ENCODE measurements at regions not wholly inside any gene's neighbourhood (a gene's known extent, or its start where the extent isn't known, plus 50 kb on each side); places are given as distances from the start of the nearest gene placed in this dataset.

- Mint-ChIP-seq H3K27ac (ENCODE audit: unreplicated experiment) (no peak overlapping the region), H3K27me3 (ENCODE audit: low read depth) (peaks cover 51% of the 10 kb centered on the region), H3K4me1 (no peaks in the 10 kb centered on the region), H3K36me3 (ENCODE audit: low read depth) (no peaks in the 10 kb centered on the region), H3K4me3 (no peak overlapping the region), H3K9me3 (no peaks in the 10 kb centered on the region)
- no peak for DNase-seq (ENCODE audit: low read depth, low spot score)
- no peak for TF ChIP-seq CTCF (conservative IDR thresholded peaks at IDR 0.05)
Observed at GRCh38 chr5:73286896-73287295, 113.9 kb downstream of the TMEM174 start.

GRCh38 chr5:73284985-73285384, 112.0 kb downstream of the TMEM174 start:
- Mint-ChIP-seq H3K27ac (ENCODE audit: unreplicated experiment) (no peak overlapping the region), H3K9me3 (no peaks in the 10 kb centered on the region), H3K4me1 (peaks cover 6% of the 10 kb centered on the region), H3K4me3 (no peak overlapping the region), H3K36me3 (ENCODE audit: low read depth) (no peaks in the 10 kb centered on the region), H3K27me3 (ENCODE audit: low read depth) (peaks cover 43% of the 10 kb centered on the region)
- DNase-seq (ENCODE audit: low read depth, low spot score), result no peak
- no peak for TF ChIP-seq CTCF (conservative IDR thresholded peaks at IDR 0.05)

GRCh38 chr5:73284220-73284795, 111.3 kb downstream of the TMEM174 start:
- H3K27me3 Mint-ChIP-seq (ENCODE audit: low read depth), result peaks cover 43% of the 10 kb centered on the region
- H3K4me3 Mint-ChIP-seq, result no peak overlapping the region
- TF ChIP-seq CTCF (conservative IDR thresholded peaks at IDR 0.05), result no peak
- H3K9me3 Mint-ChIP-seq, result no peaks in the 10 kb centered on the region
- H3K27ac Mint-ChIP-seq (ENCODE audit: unreplicated experiment), result no peak overlapping the region
- DNase-seq (ENCODE audit: low read depth, low spot score), result no peak
- H3K36me3 Mint-ChIP-seq (ENCODE audit: low read depth), result no peaks in the 10 kb centered on the region
- peaks cover 6% of the 10 kb centered on the region for H3K4me1 Mint-ChIP-seq

GRCh38 chr5:73282923-73283322, 109.9 kb downstream of the TMEM174 start:
- H3K9me3 Mint-ChIP-seq, result no peaks in the 10 kb centered on the region
- H3K4me3 Mint-ChIP-seq, result no peak overlapping the region
- H3K27me3 Mint-ChIP-seq (ENCODE audit: low read depth), result peaks cover 37% of the 10 kb centered on the region
- DNase-seq (ENCODE audit: low read depth, low spot score), result no peak
- peaks cover 6% of the 10 kb centered on the region for H3K4me1 Mint-ChIP-seq
- no peak overlapping the region for H3K27ac Mint-ChIP-seq (ENCODE audit: unreplicated experiment)
- H3K36me3 Mint-ChIP-seq (ENCODE audit: low read depth), result no peaks in the 10 kb centered on the region
- no peak for TF ChIP-seq CTCF (conservative IDR thresholded peaks at IDR 0.05)

- Mint-ChIP-seq H3K4me3 (no peak overlapping the region), H3K36me3 (ENCODE audit: low read depth) (no peaks in the 10 kb centered on the region), H3K4me1 (peaks cover 6% of the 10 kb centered on the region), H3K9me3 (no peaks in the 10 kb centered on the region), H3K27me3 (ENCODE audit: low read depth) (peaks cover 42% of the 10 kb centered on the region), H3K27ac (ENCODE audit: unreplicated experiment) (no peak overlapping the region)
- no peak for TF ChIP-seq CTCF (conservative IDR thresholded peaks at IDR 0.05)
- no peak for DNase-seq (ENCODE audit: low read depth, low spot score)
Observed at GRCh38 chr5:73282383-73282782, 109.4 kb downstream of the TMEM174 start.

Data from neural crest cell (in vitro differentiated cells).